ENCODE measurements at regions not wholly inside any gene's neighbourhood (a gene's known extent, or its start where the extent isn't known, plus 50 kb on each side); places are given as distances from the start of the nearest gene placed in this dataset.

- DNase-seq: no peak
- H3K4me3 ChIP-seq: no peak overlapping the region
- intact Hi-C loops (cut with DNase I): no loop called here
- H3K36me3 ChIP-seq: no peaks in the 10 kb centered on the region
- H3K4me1 ChIP-seq: peaks cover 0 to 8% (median 0%) of the 10 kb centered on the region in 12 donors
- no peaks in the 10 kb centered on the region for H3K27me3 ChIP-seq
- ATAC-seq: no peak
- WGBS, 4 donors: 67 to 90% (median 77%) methylated on average over 2 of the region's 2 CpGs
- TF ChIP-seq CTCF (IDR thresholded peaks at IDR 0.05) (no peak), POLR2A (IDR thresholded peaks at IDR 0.05) (no peak)
- peaks cover 0 to 21% (median 9%) of the 10 kb centered on the region in 12 donors for H3K9me3 ChIP-seq
- H3K27ac ChIP-seq: no peak overlapping the region
Observed at GRCh38 chr5:5623397-5623796, 200.9 kb downstream of the ICE1 start.

- no peak for ATAC-seq
- no peak for DNase-seq
- no peak for TF ChIP-seq POLR2A (IDR thresholded peaks at IDR 0.05)
- TF ChIP-seq CTCF (IDR thresholded peaks at IDR 0.05): no peak
- intact Hi-C loops (cut with DNase I): no loop called here
- H3K27ac ChIP-seq: no peak overlapping the region
- H3K36me3 ChIP-seq: no peaks in the 10 kb centered on the region
- no peaks in the 10 kb centered on the region for H3K27me3 ChIP-seq
- H3K9me3 ChIP-seq: peaks cover 0 to 21% (median 9%) of the 10 kb centered on the region in 12 donors
- H3K4me1 ChIP-seq: peaks cover 0 to 8% (median 0%) of the 10 kb centered on the region in 12 donors
- no peak overlapping the region for H3K4me3 ChIP-seq
Observed at GRCh38 chr5:5622806-5623205, 200.3 kb downstream of the ICE1 start.

GRCh38 chr5:5619546-5619945 lies 197.1 kb downstream of the ICE1 start:
- intact Hi-C loops (cut with DNase I): no loop called here

GRCh38 chr5:5617024-5617423 lies 194.5 kb downstream of the ICE1 start:
- DNase-seq (no peak), ATAC-seq (no peak)
- Histone ChIP-seq H3K9me3 (peaks cover 0 to 10% (median 0%) of the 10 kb centered on the region in 12 donors), H3K4me1 (peaks cover 0 to 14% (median 1%) of the 10 kb centered on the region in 12 donors), H3K4me3 (no peak overlapping the region), H3K27me3 (no peaks in the 10 kb centered on the region), H3K36me3 (no peaks in the 10 kb centered on the region), H3K27ac (no peak overlapping the region)
- intact Hi-C loops (cut with DNase I): no loop called here
- no peak for TF ChIP-seq POLR2A (IDR thresholded peaks at IDR 0.05)
- no peak for TF ChIP-seq CTCF (IDR thresholded peaks at IDR 0.05)

More at GRCh38 chr5:5619546-5619945, 197.1 kb downstream of the ICE1 start:
- Histone ChIP-seq H3K4me3 (no peak overlapping the region), H3K36me3 (no peaks in the 10 kb centered on the region), H3K27me3 (no peaks in the 10 kb centered on the region), H3K27ac (no peak overlapping the region), H3K4me1 (peaks cover 0 to 14% (median 1%) of the 10 kb centered on the region in 12 donors), H3K9me3 (peaks cover 0 to 21% (median 9%) of the 10 kb centered on the region in 12 donors)
- peak in 3 of 4 donors; percentile 48 to 71 (median 60) for ATAC-seq
- peak in 1 of 5 donors; percentile 25 for DNase-seq
- TF ChIP-seq CTCF (IDR thresholded peaks at IDR 0.05): no peak
- no peak for TF ChIP-seq POLR2A (IDR thresholded peaks at IDR 0.05)
- WGBS, 4 donors: 51 to 65% (median 54%) methylated on average over 3 of the region's 3 CpGs

Measured in heart left ventricle (tissue), 16 donors.